GM18873 (cell line): ENCODE measurements at regions not wholly inside any gene's neighbourhood (a gene's known extent, or its start where the extent isn't known, plus 50 kb on each side); places are given as distances from the start of the nearest gene placed in this dataset.

Experiments used
- ATAC-seq: cut with Tn5 transposase; IDR thresholded peaks from one replicate; pipeline ENCODE4 v1.9.1; 2021; ENCODE audit warnings: mild to moderate bottlenecking, moderate library complexity, moderate number of reproducible peaks; ENCODE audit not compliant: unreplicated experiment, low FRiP score

- ATAC-seq, result no peak
Measured at GRCh38 chr15:66900586-66901310, 164.7 kb upstream of the SMAD3 start.

GRCh38 chr15:66901336-66902100 lies 163.9 kb upstream of the SMAD3 start:
- ATAC-seq, result no peak

- no peak for ATAC-seq
Measured at GRCh38 chr15:66905185-66905584, 160.2 kb upstream of the SMAD3 start.

GRCh38 chr15:66905954-66906353 lies 159.4 kb upstream of the SMAD3 start:
- no peak for ATAC-seq

GRCh38 chr15:66906668-66907614 lies 158.5 kb upstream of the SMAD3 start:
- no peak for ATAC-seq

GRCh38 chr15:66907826-66908743 lies 157.3 kb upstream of the SMAD3 start:
- no peak for ATAC-seq

- ATAC-seq, result no peak
Measured at GRCh38 chr15:66908744-66909095, 156.7 kb upstream of the SMAD3 start.

GRCh38 chr15:66909381-66909890 lies 156.0 kb upstream of the SMAD3 start:
- no peak for ATAC-seq

- no peak for ATAC-seq
Measured at GRCh38 chr15:66911131-66911700, 154.2 kb upstream of the SMAD3 start.

GRCh38 chr15:66912001-66912400 lies 153.4 kb upstream of the SMAD3 start:
- ATAC-seq, result no peak

- no peak for ATAC-seq
Measured at GRCh38 chr15:66912441-66912840, 153.0 kb upstream of the SMAD3 start.

GRCh38 chr15:66917904-66918448 lies 147.4 kb upstream of the SMAD3 start:
- ATAC-seq, result no peak

GRCh38 chr15:66919421-66919820 lies 146.0 kb upstream of the SMAD3 start:
- ATAC-seq, result no peak

- no peak for ATAC-seq
Measured at GRCh38 chr15:66921319-66921915, 144.0 kb upstream of the SMAD3 start.

GRCh38 chr15:66922608-66923007 lies 142.8 kb upstream of the SMAD3 start:
- no peak for ATAC-seq

- ATAC-seq, result no peak
Measured at GRCh38 chr15:66923438-66923881, 141.9 kb upstream of the SMAD3 start.

- ATAC-seq, result no peak
Measured at GRCh38 chr15:66924889-66925288, 140.5 kb upstream of the SMAD3 start.

- no peak for ATAC-seq
Measured at GRCh38 chr15:66925721-66926120, 139.7 kb upstream of the SMAD3 start.
